Activated naive CD8-positive, alpha-beta T cell treated with anti-CD3 and anti-CD28 coated beads for 36 hours (primary cell): ENCODE measurements at regions not wholly inside any gene's neighbourhood (a gene's known extent, or its start where the extent isn't known, plus 50 kb on each side); places are given as distances from the start of the nearest gene placed in this dataset.

Source experiments
- DNase-seq: peaks from one replicate; pipeline ENCODE4 v3.0.0; 2021
- H3K27ac Mint-ChIP-seq: one replicate; pipeline ENCODE4 v1.8.0; 2022; ENCODE audit warnings: mild to moderate bottlenecking, moderate library complexity, mixed read lengths
- H3K27me3 Mint-ChIP-seq: one replicate; pipeline ENCODE4 v1.8.0; 2022; ENCODE audit warnings: mild to moderate bottlenecking, mixed read lengths
- H3K36me3 Mint-ChIP-seq: one replicate; pipeline ENCODE4 v1.8.0; 2021; ENCODE audit warnings: mild to moderate bottlenecking, mixed read lengths
- H3K4me1 Mint-ChIP-seq: one replicate; pipeline ENCODE4 v1.8.0; 2021; ENCODE audit warnings: mixed read lengths
- H3K4me3 Mint-ChIP-seq: one replicate; pipeline ENCODE4 v1.8.0; 2022; ENCODE audit warnings: mild to moderate bottlenecking, moderate library complexity, mixed read lengths
- H3K9me3 Mint-ChIP-seq: one replicate; pipeline ENCODE4 v1.8.0; 2022; ENCODE audit warnings: mixed read lengths

GRCh38 chr11:122031813-122032212, 84.2 kb downstream of the BLID start:
- Mint-ChIP-seq H3K4me3 (no peak overlapping the region), H3K36me3 (no peaks in the 10 kb centered on the region), H3K27me3 (peaks cover 15% of the 10 kb centered on the region), H3K27ac (no peak overlapping the region), H3K9me3 (no peaks in the 10 kb centered on the region), H3K4me1 (no peaks in the 10 kb centered on the region)
- no peak for DNase-seq

GRCh38 chr11:122030286-122030685, 85.7 kb downstream of the BLID start:
- no peak overlapping the region for H3K27ac Mint-ChIP-seq
- H3K9me3 Mint-ChIP-seq: no peaks in the 10 kb centered on the region
- H3K27me3 Mint-ChIP-seq: peaks cover 19% of the 10 kb centered on the region
- H3K4me1 Mint-ChIP-seq: no peaks in the 10 kb centered on the region
- DNase-seq: no peak
- no peaks in the 10 kb centered on the region for H3K36me3 Mint-ChIP-seq
- no peak overlapping the region for H3K4me3 Mint-ChIP-seq

GRCh38 chr11:122028545-122028944, 87.5 kb downstream of the BLID start:
- H3K27ac Mint-ChIP-seq: no peak overlapping the region
- H3K36me3 Mint-ChIP-seq: no peaks in the 10 kb centered on the region
- H3K4me3 Mint-ChIP-seq: no peak overlapping the region
- H3K4me1 Mint-ChIP-seq: no peaks in the 10 kb centered on the region
- no peaks in the 10 kb centered on the region for H3K9me3 Mint-ChIP-seq
- DNase-seq: no peak
- peaks cover 19% of the 10 kb centered on the region for H3K27me3 Mint-ChIP-seq

DNA sequence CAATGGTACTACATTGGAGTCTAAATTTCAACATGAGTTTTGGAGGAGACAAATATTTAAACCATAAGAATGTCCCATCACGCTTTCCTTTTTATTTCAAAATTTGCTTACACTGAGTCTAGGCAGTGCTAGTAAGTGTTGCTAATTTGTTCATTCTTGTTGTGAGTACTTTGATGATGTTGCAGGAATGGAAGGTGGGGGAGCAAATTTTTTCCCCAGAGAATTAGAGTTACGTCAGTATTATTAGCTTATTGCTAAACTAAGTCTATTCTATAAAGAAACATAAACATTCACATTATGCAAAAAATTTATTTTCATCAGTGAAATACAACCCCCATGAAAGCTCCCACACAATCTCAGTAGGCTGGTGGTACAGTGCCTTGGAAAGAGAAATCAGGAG, 88.0 kb downstream of the BLID start:
- DNase-seq: no peak
- no peaks in the 10 kb centered on the region for H3K4me1 Mint-ChIP-seq
- H3K27me3 Mint-ChIP-seq: peaks cover 18% of the 10 kb centered on the region
- no peak overlapping the region for H3K27ac Mint-ChIP-seq
- no peak overlapping the region for H3K4me3 Mint-ChIP-seq
- H3K9me3 Mint-ChIP-seq: no peaks in the 10 kb centered on the region
- no peaks in the 10 kb centered on the region for H3K36me3 Mint-ChIP-seq

GRCh38 chr11:122025757-122026156, 90.3 kb downstream of the BLID start:
- no peaks in the 10 kb centered on the region for H3K9me3 Mint-ChIP-seq
- no peaks in the 10 kb centered on the region for H3K4me1 Mint-ChIP-seq
- DNase-seq: no peak
- no peak overlapping the region for H3K4me3 Mint-ChIP-seq
- H3K27ac Mint-ChIP-seq: no peak overlapping the region
- H3K36me3 Mint-ChIP-seq: no peaks in the 10 kb centered on the region
- H3K27me3 Mint-ChIP-seq: peaks cover 26% of the 10 kb centered on the region

DNA sequence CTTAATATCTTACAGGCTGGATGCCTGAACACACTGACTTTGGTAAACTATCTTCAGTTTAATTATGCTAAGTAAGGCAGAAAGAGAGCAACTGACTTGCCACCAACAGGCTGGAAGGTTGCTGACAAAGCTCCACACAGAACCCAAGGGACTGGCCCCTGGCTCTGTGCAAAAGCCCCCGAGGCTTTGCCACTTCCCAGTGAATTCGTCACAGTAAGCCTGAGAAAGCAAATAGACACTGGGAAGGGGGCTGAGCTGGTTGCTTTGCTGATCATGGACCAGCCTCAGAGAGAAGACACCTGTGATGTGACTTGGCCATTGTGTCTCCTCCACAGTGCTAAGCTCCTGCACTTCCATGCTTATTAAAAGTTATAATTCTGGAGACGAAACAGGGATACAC, 91.7 kb downstream of the BLID start:
- H3K27ac Mint-ChIP-seq: no peak overlapping the region
- no peak overlapping the region for H3K4me3 Mint-ChIP-seq
- no peaks in the 10 kb centered on the region for H3K36me3 Mint-ChIP-seq
- DNase-seq: no peak
- H3K4me1 Mint-ChIP-seq: no peaks in the 10 kb centered on the region
- no peaks in the 10 kb centered on the region for H3K9me3 Mint-ChIP-seq
- peaks cover 26% of the 10 kb centered on the region for H3K27me3 Mint-ChIP-seq

DNA sequence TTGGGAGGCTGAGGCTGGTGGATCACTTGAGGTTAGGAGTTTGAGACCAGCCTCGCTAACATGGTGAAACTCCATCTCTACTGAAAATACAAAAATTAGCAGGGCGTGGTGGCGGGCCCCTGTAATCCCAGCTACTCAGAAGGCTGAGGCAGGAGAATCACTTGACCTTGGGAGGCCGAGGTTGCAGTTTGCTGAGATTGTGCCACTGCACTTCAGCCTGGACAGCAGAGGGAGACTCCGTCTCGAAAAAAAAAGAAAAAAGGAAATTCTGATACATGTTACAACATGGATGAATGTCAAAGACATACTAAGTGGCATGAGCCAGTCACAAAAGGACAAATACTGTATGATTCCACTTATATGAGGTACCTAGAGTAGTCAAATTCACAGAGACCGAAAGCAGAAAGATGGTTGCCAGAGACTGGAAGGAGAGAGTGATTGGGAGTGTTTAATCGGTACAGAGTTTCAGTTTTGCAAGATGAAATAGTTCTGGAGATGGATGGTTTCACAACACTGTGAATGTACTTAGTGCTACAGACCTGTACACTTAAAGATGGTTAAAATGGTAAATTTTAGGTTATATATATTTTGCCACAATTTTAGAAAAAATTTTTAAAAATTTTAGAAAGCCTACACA, 92.3 kb downstream of the BLID start:
- no peak overlapping the region for H3K27ac Mint-ChIP-seq
- H3K27me3 Mint-ChIP-seq: peaks cover 26% of the 10 kb centered on the region
- H3K4me3 Mint-ChIP-seq: no peak overlapping the region
- DNase-seq: no peak
- H3K36me3 Mint-ChIP-seq: no peaks in the 10 kb centered on the region
- no peaks in the 10 kb centered on the region for H3K9me3 Mint-ChIP-seq
- no peaks in the 10 kb centered on the region for H3K4me1 Mint-ChIP-seq

GRCh38 chr11:122022646-122023045, 93.4 kb downstream of the BLID start:
- Mint-ChIP-seq H3K27me3 (peaks cover 19% of the 10 kb centered on the region), H3K9me3 (no peaks in the 10 kb centered on the region), H3K27ac (no peak overlapping the region), H3K4me1 (no peaks in the 10 kb centered on the region), H3K36me3 (no peaks in the 10 kb centered on the region), H3K4me3 (no peak overlapping the region)
- DNase-seq: no peak

DNA sequence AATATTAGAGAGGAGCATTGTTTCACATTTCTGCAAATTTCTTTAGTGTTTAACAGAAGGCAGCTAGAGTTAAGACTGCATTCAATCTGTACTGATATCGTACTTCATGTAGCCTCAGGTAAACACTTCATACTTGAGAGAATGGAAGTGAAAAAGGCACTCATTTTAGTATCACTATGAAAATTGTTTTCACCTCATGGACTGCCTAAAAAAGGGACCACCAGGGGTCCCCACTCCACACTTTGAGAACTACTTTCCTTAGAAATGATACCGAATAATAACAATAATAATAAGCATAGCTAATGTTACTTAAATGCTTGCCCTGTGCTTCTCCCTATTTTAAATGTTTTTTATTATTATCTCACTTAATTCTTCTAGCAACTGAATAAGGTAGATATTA, 95.1 kb downstream of the BLID start:
- Mint-ChIP-seq H3K4me1 (no peaks in the 10 kb centered on the region), H3K27me3 (peaks cover 16% of the 10 kb centered on the region), H3K36me3 (no peaks in the 10 kb centered on the region), H3K27ac (no peak overlapping the region), H3K9me3 (no peaks in the 10 kb centered on the region), H3K4me3 (no peak overlapping the region)
- DNase-seq: no peak

DNA sequence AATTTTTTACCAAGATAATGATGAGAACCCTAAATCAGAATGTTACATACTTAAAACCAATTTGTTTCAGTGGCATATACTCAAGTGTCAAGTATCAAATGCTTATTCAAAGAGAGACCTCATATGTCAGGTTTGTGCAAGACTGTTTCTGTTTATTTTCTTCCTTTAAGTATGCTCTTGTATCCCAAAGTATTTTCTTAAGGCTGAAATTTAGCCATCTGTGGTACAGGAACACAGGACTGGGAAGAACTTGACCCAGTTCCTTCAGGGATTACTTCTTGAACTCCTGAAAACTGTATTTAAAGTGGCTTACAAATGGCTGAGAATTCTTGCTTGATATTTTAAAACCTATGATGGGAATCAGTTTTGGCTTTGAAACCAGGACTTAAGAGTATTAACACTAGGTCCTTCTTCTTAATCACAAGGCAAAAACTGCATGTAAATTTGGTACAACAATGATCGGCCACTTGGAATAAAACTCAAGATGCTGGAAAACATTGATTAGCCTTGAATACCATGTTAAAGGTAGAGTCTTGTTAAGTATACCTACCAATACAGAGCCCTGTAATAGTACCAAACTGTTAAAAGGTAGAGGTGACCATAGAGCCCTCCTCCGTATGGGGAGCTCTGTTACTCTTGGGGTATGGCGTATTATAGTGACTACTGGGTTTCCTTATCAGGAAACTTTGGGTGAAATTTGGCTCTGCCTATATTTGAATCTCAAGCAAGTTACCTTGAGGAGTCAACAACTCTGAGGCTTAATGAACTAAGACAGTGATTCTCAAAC, 95.9 kb downstream of the BLID start:
- H3K27me3 Mint-ChIP-seq: peaks cover 11% of the 10 kb centered on the region
- H3K36me3 Mint-ChIP-seq: no peaks in the 10 kb centered on the region
- no peaks in the 10 kb centered on the region for H3K9me3 Mint-ChIP-seq
- no peak overlapping the region for H3K27ac Mint-ChIP-seq
- DNase-seq: no peak
- no peaks in the 10 kb centered on the region for H3K4me1 Mint-ChIP-seq
- no peak overlapping the region for H3K4me3 Mint-ChIP-seq

- Mint-ChIP-seq H3K27ac (no peak overlapping the region), H3K9me3 (no peaks in the 10 kb centered on the region)
Measured at GRCh38 chr11:122007601-122008071, 108.4 kb downstream of the BLID start.

GRCh38 chr11:122004446-122004845, 111.6 kb downstream of the BLID start:
- H3K27ac Mint-ChIP-seq: no peak overlapping the region
- no peaks in the 10 kb centered on the region for H3K36me3 Mint-ChIP-seq
- no peak for DNase-seq
- H3K4me3 Mint-ChIP-seq: no peak overlapping the region
- H3K9me3 Mint-ChIP-seq: no peaks in the 10 kb centered on the region
- peaks cover 2% of the 10 kb centered on the region for H3K4me1 Mint-ChIP-seq
- H3K27me3 Mint-ChIP-seq: no peaks in the 10 kb centered on the region

More at GRCh38 chr11:122007601-122008071, 108.4 kb downstream of the BLID start:
- no peak for DNase-seq
- H3K27me3 Mint-ChIP-seq: no peaks in the 10 kb centered on the region
- H3K4me3 Mint-ChIP-seq: no peak overlapping the region
- no peaks in the 10 kb centered on the region for H3K36me3 Mint-ChIP-seq
- H3K4me1 Mint-ChIP-seq: peaks cover 2% of the 10 kb centered on the region

DNA sequence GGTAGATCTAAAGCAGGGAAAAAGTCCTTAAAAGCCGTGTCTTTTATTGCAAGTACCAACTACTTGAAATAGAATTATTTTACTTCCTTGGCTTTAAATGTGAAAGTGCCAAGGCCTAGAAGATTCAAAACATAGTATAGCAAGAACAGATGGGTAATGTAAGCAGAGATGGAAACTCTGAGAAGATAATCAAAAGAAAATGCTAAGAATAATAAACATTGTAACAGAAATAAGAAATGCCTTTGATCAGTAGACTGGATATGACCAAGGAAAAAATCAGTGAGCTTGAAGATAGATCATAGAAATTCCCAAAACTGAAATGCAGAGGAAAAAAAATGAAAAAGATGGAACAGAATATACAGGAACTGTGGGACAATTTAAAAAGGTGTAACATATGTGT, 113.1 kb downstream of the BLID start:
- peaks cover 2% of the 10 kb centered on the region for H3K4me1 Mint-ChIP-seq
- H3K27ac Mint-ChIP-seq: no peak overlapping the region

DNA sequence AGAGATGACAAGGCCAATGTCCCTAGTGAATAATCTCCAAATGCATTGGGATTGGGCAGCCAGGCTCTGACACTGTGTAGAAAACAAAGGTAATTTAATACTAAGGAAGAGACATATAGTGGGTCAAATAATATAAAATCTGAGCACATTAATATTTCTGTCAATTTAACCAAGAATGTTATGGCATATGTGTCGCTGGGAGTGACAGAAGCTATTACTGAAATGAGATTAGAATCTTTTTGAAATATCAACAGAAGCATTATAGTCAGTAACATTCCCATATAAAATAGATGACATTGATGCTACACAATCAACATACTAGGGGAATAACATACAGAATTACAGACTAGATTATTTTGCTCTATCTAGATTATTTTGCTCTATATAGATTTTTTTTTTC, 114.0 kb downstream of the BLID start:
- no peaks in the 10 kb centered on the region for H3K27me3 Mint-ChIP-seq
- H3K36me3 Mint-ChIP-seq: no peaks in the 10 kb centered on the region
- no peaks in the 10 kb centered on the region for H3K9me3 Mint-ChIP-seq
- H3K27ac Mint-ChIP-seq: no peak overlapping the region
- H3K4me3 Mint-ChIP-seq: no peak overlapping the region
- DNase-seq: no peak
- no peaks in the 10 kb centered on the region for H3K4me1 Mint-ChIP-seq

More for the DNA sequence above, 113.1 kb downstream of the BLID start:
- DNase-seq: no peak
- no peaks in the 10 kb centered on the region for H3K9me3 Mint-ChIP-seq
- H3K4me3 Mint-ChIP-seq: no peak overlapping the region
- H3K36me3 Mint-ChIP-seq: no peaks in the 10 kb centered on the region
- no peaks in the 10 kb centered on the region for H3K27me3 Mint-ChIP-seq

DNA sequence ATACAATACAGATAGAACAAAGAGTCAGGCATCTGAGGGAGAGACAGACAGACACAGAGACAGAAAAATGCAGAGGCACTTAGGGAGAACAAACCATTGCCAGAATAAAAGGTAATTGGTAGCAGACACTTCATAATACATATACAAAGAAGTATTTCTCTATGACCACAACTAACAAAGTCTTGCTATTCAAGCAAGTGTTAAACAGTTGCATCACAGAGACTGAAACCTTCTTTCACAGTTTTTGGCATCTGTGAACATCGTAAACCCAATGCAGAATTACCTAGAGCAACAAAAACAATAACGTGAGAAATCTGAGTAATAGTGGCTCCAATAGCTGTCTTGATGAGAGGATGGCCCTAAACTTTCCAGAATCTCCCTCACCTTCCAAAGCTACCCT, 116.4 kb downstream of the BLID start:
- H3K4me3 Mint-ChIP-seq: no peak overlapping the region
- no peaks in the 10 kb centered on the region for H3K27me3 Mint-ChIP-seq
- H3K36me3 Mint-ChIP-seq: no peaks in the 10 kb centered on the region
- no peak overlapping the region for H3K27ac Mint-ChIP-seq
- H3K9me3 Mint-ChIP-seq: peaks cover 1% of the 10 kb centered on the region
- DNase-seq: no peak
- H3K4me1 Mint-ChIP-seq: no peaks in the 10 kb centered on the region

DNA sequence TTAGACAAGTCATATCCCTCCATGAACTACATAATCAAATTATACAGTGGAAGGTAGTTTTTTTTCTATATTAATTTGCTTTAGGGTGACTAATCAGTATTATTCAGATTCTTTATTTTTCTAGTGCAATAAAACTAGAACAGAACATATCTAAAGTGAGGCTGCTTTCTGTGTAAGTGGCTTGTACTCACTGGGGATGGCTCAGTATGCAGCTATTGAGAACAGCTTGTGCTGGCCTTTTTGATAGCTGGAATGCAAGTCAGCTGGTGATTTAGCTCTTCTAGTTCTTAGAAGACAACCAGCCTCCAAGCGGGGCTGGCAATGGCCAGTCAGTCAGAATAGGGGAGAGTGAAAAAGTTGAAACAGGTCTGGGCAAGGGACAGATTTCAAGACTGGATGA, 119.4 kb downstream of the BLID start:
- Mint-ChIP-seq H3K27me3 (no peaks in the 10 kb centered on the region), H3K4me1 (no peaks in the 10 kb centered on the region), H3K36me3 (no peaks in the 10 kb centered on the region), H3K9me3 (peaks cover 1% of the 10 kb centered on the region), H3K27ac (no peak overlapping the region), H3K4me3 (no peak overlapping the region)
- DNase-seq: no peak
